H1 (cell line): ENCODE measurements at regions not wholly inside any gene's neighbourhood (a gene's known extent, or its start where the extent isn't known, plus 50 kb on each side); places are given as distances from the start of the nearest gene placed in this dataset.

ENCODE experiments used
- CTCF ChIA-PET: fragments of 300-600 bp; sonication (Branson Sonifier 250); formaldehyde crosslinking; loops from one replicate; lab custom pipeline; 2021; ENCODE audit not compliant: partially characterized antibody; lab: Charles Lee
- POLR2A ChIA-PET: fragments of 300-600 bp; sonication (Branson Sonifier 250); formaldehyde crosslinking; loops from one replicate; lab custom pipeline; 2021; ENCODE audit warnings: inconsistent platforms; ENCODE audit not compliant: partially characterized antibody; lab: Charles Lee
- DNase-seq, 2 experiments: peaks; one replicate each; pipeline versions ENCODE4 v3.0.0 to v3.0.0-alpha.2; 2010 to 2022; ENCODE audit warnings: low spot score in 2 of 2, low read depth in 1 of 2, mixed read lengths in 1 of 2
- FAIRE-seq: peaks from 2 replicates; lab custom pipeline; 2011; peaks lifted over from hg19 to GRCh38; lab: Jason Lieb, UNC
- H2AFZ ChIP-seq: 2 replicates; pipeline ENCODE4 v1.8.1; 2012; ENCODE audit warnings: low read length, inconsistent platforms
- H2AK5ac ChIP-seq: 2 replicates; pipeline ENCODE4 v1.6.1; 2013; ENCODE audit warnings: low read depth, low read length
- H2BK120ac ChIP-seq: replicated peaks from 2 replicates; pipeline ENCODE3; 2013; ENCODE audit warnings: low read depth, low read length, inconsistent platforms
- H2BK12ac ChIP-seq: 2 replicates; pipeline ENCODE4 v1.6.1; 2013; ENCODE audit warnings: low read depth, low read length
- H2BK15ac ChIP-seq: 2 replicates; pipeline ENCODE4 v1.6.1; 2013; ENCODE audit warnings: low read length
- H2BK20ac ChIP-seq: 2 replicates; pipeline ENCODE4 v1.6.1; 2013; ENCODE audit warnings: low read length
- H2BK5ac ChIP-seq: 2 replicates; pipeline ENCODE4 v1.6.1; 2013; ENCODE audit warnings: low read depth, low read length
- H3K14ac ChIP-seq: 2 replicates; pipeline ENCODE4 v1.6.1; 2013; ENCODE audit warnings: inconsistent platforms; ENCODE audit not compliant: insufficient read length
- H3K18ac ChIP-seq: 2 replicates; pipeline ENCODE4 v1.6.1; 2013; ENCODE audit warnings: low read length; ENCODE audit errors: extremely low read depth
- H3K23ac ChIP-seq: 2 replicates; pipeline ENCODE4 v1.6.1; 2013; ENCODE audit warnings: inconsistent platforms; ENCODE audit not compliant: insufficient read length
- H3K23me2 ChIP-seq: 2 replicates; pipeline ENCODE4 v1.6.1; 2013; ENCODE audit warnings: low read depth, low read length
- H3K27ac ChIP-seq: 2 replicates; pipeline ENCODE4 v1.6.1; 2011; ENCODE audit warnings: low read depth, low read length, inconsistent platforms
- H3K27me3 ChIP-seq, 4 experiments: replicated peaks in 1 of 4; 1 replicate in 1 of 4; 2 replicates in 3 of 4; pipeline versions ENCODE4 v1.6.1 to v1.8.1; 2011 to 2013; ENCODE audit warnings: low read length in 3 of 4, mild to moderate bottlenecking in 3 of 4, inconsistent platforms in 2 of 4, mixed read lengths in 2 of 4, moderate library complexity in 1 of 4; ENCODE audit not compliant: control insufficient read depth in 3 of 4, insufficient read depth in 3 of 4; ENCODE audit errors: extremely low read depth in 1 of 4
- H3K36me3 ChIP-seq, 4 experiments: 2 replicates each; pipeline versions ENCODE4 v1.6.1 to v1.8.1; 2011 to 2013; ENCODE audit warnings: mild to moderate bottlenecking in 4 of 4, low read length in 3 of 4, moderate library complexity in 2 of 4, control low read depth in 1 of 4, inconsistent platforms in 1 of 4; ENCODE audit not compliant: insufficient read depth in 4 of 4, control insufficient read depth in 2 of 4
- H3K4ac ChIP-seq: replicated peaks from 2 replicates; pipeline ENCODE3; 2013; ENCODE audit warnings: low read length, low read depth, mixed read lengths, inconsistent platforms; ENCODE audit not compliant: insufficient read length
- H3K4me1 ChIP-seq, 4 experiments: replicated peaks in 1 of 4; 1 replicate in 1 of 4; 2 replicates in 3 of 4; pipeline versions ENCODE4 v1.6.1 to v1.8.1; 2011 to 2013; ENCODE audit warnings: low read length in 3 of 4, inconsistent platforms in 2 of 4, mixed read lengths in 1 of 4; ENCODE audit not compliant: insufficient read depth in 4 of 4, control insufficient read depth in 3 of 4
- H3K4me2 ChIP-seq, 2 experiments: 2 replicates each; pipeline versions ENCODE4 v1.6.1 to v1.8.1; 2011 to 2013; ENCODE audit warnings: low read depth in 2 of 2, low read length in 2 of 2, control low read depth in 1 of 2, inconsistent platforms in 1 of 2, mild to moderate bottlenecking in 1 of 2; ENCODE audit not compliant: insufficient read depth in 1 of 2
- H3K4me3 ChIP-seq, 4 experiments: fragments of 200-600, 300-600 bp in 1 of 4; sonication (generic), shearing (Covaris generic), sonication (Bioruptor Twin) in 1 of 4; 2 replicates each; pipeline versions ENCODE4 v1.5.1 to v1.8.1; 2011 to 2016; ENCODE audit warnings: low read length in 4 of 4, low read depth in 3 of 4, control low read depth in 2 of 4, inconsistent platforms in 2 of 4, mild to moderate bottlenecking in 2 of 4, mixed read lengths in 1 of 4, moderate library complexity in 1 of 4; ENCODE audit not compliant: insufficient read depth in 2 of 4; ENCODE audit errors: extremely low read depth in 1 of 4
- H3K56ac ChIP-seq: replicated peaks from 2 replicates; pipeline ENCODE3; 2013; ENCODE audit warnings: low read depth, mild to moderate bottlenecking, mixed read lengths, low read length, inconsistent platforms; ENCODE audit not compliant: insufficient read length
- H3K79me1 ChIP-seq: 2 replicates; pipeline ENCODE4 v1.6.1; 2013; ENCODE audit warnings: low read depth, low read length, control low read depth
- H3K79me2 ChIP-seq, 2 experiments: 2 replicates each; pipeline versions ENCODE4 v1.6.1 to v1.8.1; 2012 to 2013; ENCODE audit warnings: low read length in 2 of 2, mild to moderate bottlenecking in 2 of 2, inconsistent platforms in 1 of 2; ENCODE audit not compliant: insufficient read depth in 2 of 2, control insufficient read depth in 1 of 2
- H3K9ac ChIP-seq, 4 experiments: replicated peaks in 1 of 4; 1 replicate in 1 of 4; 2 replicates in 3 of 4; pipeline versions ENCODE4 v1.6.1 to v1.8.1; 2011 to 2013; ENCODE audit warnings: low read depth in 3 of 4, low read length in 3 of 4, control low read depth in 2 of 4, mild to moderate bottlenecking in 2 of 4, moderate library complexity in 2 of 4, inconsistent platforms in 1 of 4; ENCODE audit errors: extremely low read depth in 1 of 4
- H3K9me3 ChIP-seq, 2 experiments: 2 replicates each; pipeline versions ENCODE4 v1.6.1 to v1.8.1; 2012 to 2013; ENCODE audit warnings: mild to moderate bottlenecking in 2 of 2, moderate library complexity in 2 of 2, control low read depth in 1 of 2, inconsistent platforms in 1 of 2, low read depth in 1 of 2, low read length in 1 of 2, mixed read lengths in 1 of 2; ENCODE audit not compliant: insufficient read depth in 2 of 2
- H4K20me1 ChIP-seq, 2 experiments: replicated peaks in 1 of 2; 2 replicates each; pipeline versions ENCODE3 to v1.8.1; 2011 to 2013; ENCODE audit warnings: inconsistent platforms in 2 of 2, low read length in 2 of 2, mild to moderate bottlenecking in 1 of 2; ENCODE audit not compliant: insufficient read depth in 2 of 2, control insufficient read depth in 1 of 2
- H4K5ac ChIP-seq: 2 replicates; pipeline ENCODE4 v1.6.1; 2013; ENCODE audit warnings: low read length, low read depth, mixed read lengths, inconsistent platforms; ENCODE audit not compliant: insufficient read length
- H4K8ac ChIP-seq: 2 replicates; pipeline ENCODE4 v1.8.0; 2013; ENCODE audit warnings: mild to moderate bottlenecking, moderate library complexity, low read length, inconsistent platforms; ENCODE audit not compliant: insufficient read depth; ENCODE audit errors: extremely low read depth
- H4K91ac ChIP-seq: replicated peaks from 2 replicates; pipeline ENCODE3; 2013; ENCODE audit warnings: low read length, mixed read lengths, inconsistent platforms; ENCODE audit not compliant: insufficient read length
- BACH1 ChIP-seq: IDR thresholded peaks from 2 replicates; pipeline ENCODE4 v1.6.1; 2012; ENCODE audit warnings: low read length, improper control_type of control experiment
- CTCF ChIP-seq, 3 experiments: IDR thresholded peaks; 1 replicate in 2 of 3; 2 replicates in 1 of 3; pipeline versions ENCODE4 v1.5.1 to v1.6.1; 2011; ENCODE audit warnings: low read length in 3 of 3, mild to moderate bottlenecking in 3 of 3, inconsistent platforms in 2 of 3, low read depth in 1 of 3, moderate library complexity in 1 of 3; ENCODE audit not compliant: insufficient read depth in 1 of 3; ENCODE audit errors: control extremely low read depth in 1 of 3
- EP300 ChIP-seq, 2 experiments: IDR thresholded peaks; 1 replicate in 1 of 2; 2 replicates in 1 of 2; pipeline ENCODE4 v1.6.1; 2011 to 2012; ENCODE audit warnings: low read depth in 2 of 2, low read length in 2 of 2, mild to moderate bottlenecking in 2 of 2, borderline replicate concordance in 1 of 2, inconsistent platforms in 1 of 2, moderate library complexity in 1 of 2
- NANOG ChIP-seq: IDR thresholded peaks from 2 replicates; pipeline ENCODE4 v1.6.1; 2011; ENCODE audit warnings: low read length, low read depth, mild to moderate bottlenecking, inconsistent platforms; ENCODE audit not compliant: insufficient read depth, poor library complexity, severe bottlenecking
- RFX5 ChIP-seq: IDR thresholded peaks from 2 replicates; pipeline ENCODE4 v1.6.1; 2011; ENCODE audit warnings: low read depth, low read length, improper control_type of control experiment, borderline replicate concordance
- RNF2 ChIP-seq: fragments of 200-900, 300-1000 bp; sonication (generic); IDR thresholded peaks from 2 replicates; pipeline ENCODE4 v1.7.1; 2016; ENCODE audit warnings: borderline replicate concordance, low read depth, mild to moderate bottlenecking, antibody characterized with exemption, low read length; ENCODE audit not compliant: poor library complexity, severe bottlenecking; ENCODE audit errors: missing control alignments
- TCF12 ChIP-seq: IDR thresholded peaks from 2 replicates; pipeline ENCODE4 v1.6.1; 2011; ENCODE audit warnings: low read depth, mild to moderate bottlenecking, low read length
- ZNF274 ChIP-seq: IDR thresholded peaks from 2 replicates; pipeline ENCODE4 v1.7.0; 2012; ENCODE audit warnings: low read length, borderline replicate concordance; ENCODE audit errors: extremely low read depth
- WGBS, 2 experiments: shearing (Covaris generic) in 1 of 2; methylation state at CpG; one replicate each; pipeline versions ENCODE4 v1.1.6 to v1.1.7; 2013 to 2015; ENCODE audit warnings: low lambda C conversion rate in 2 of 2, mixed read lengths in 2 of 2, inconsistent platforms in 1 of 2, low coverage in 1 of 2, missing lambda C conversion rate in 1 of 2; ENCODE audit not compliant: insufficient replicate concordance in 2 of 2, insufficient coverage in 1 of 2, insufficient read length in 1 of 2; ENCODE audit errors: extremely low coverage in 1 of 2, missing lambda C conversion rate in 1 of 2; 5-methylcytosine and 5-hydroxymethylcytosine counted together

- H2BK5ac ChIP-seq: no peak overlapping the region; the same call in 1 of the 2 replicates
- WGBS, 2 experiments: 92% methylated on average over 17 of the region's 20 CpGs; no CpG with 5 or more reads in 1 of the 2 experiments
- H4K8ac ChIP-seq: no peak overlapping the region
- H3K27ac ChIP-seq: no peak overlapping the region
- H3K4ac ChIP-seq: no peak overlapping the region
- DNase-seq (peak in 1 of 2 experiments; percentile 20), FAIRE-seq (no peak)
- POLR2A ChIA-PET: interaction anchor here (1.0 to 1.4 kb wide), 2 partner anchors 21 to 23 kb away, joined by 3 to 4 read pairs; no protein-coding TSS in a partner anchor
- H3K4me1 ChIP-seq: no peaks in the 10 kb centered on the region; a peak in 2 of 7 replicates
- H2AK5ac ChIP-seq: no peak overlapping the region
- no peaks in the 10 kb centered on the region for H3K23me2 ChIP-seq
- H4K91ac ChIP-seq: no peak overlapping the region
- no peak overlapping the region for H2BK15ac ChIP-seq
- no peaks in the 10 kb centered on the region for H3K27me3 ChIP-seq
- no peak overlapping the region for H3K18ac ChIP-seq
- H3K23ac ChIP-seq: no peak overlapping the region
- H3K4me3 ChIP-seq: no peak overlapping the region
- no peaks in the 10 kb centered on the region for H4K20me1 ChIP-seq
- no peak overlapping the region for H2BK12ac ChIP-seq
- H3K79me2 ChIP-seq: no peaks in the 10 kb centered on the region
- no peak overlapping the region for H2BK20ac ChIP-seq
- H2AFZ ChIP-seq: no peak overlapping the region
- no peak overlapping the region for H3K14ac ChIP-seq
- CTCF ChIA-PET: interaction anchor here (0.5 to 1.2 kb wide), 4 partner anchors 12 to 205 kb away, joined by 3 to 5 read pairs (median 4); no protein-coding TSS in a partner anchor
- no peak overlapping the region for H3K56ac ChIP-seq
- no peaks in the 10 kb centered on the region for H3K36me3 ChIP-seq
- H4K5ac ChIP-seq: no peak overlapping the region
- no peak overlapping the region for H2BK120ac ChIP-seq
- H3K79me1 ChIP-seq: no peaks in the 10 kb centered on the region
- H3K4me2 ChIP-seq: no peak overlapping the region
- H3K9ac ChIP-seq: no peak overlapping the region
- H3K9me3 ChIP-seq: 0 out of 4 replicates have a peak, but pooled peaks cover 0 to 4% of the 10 kb centered on the region in 2 experiments
- TF ChIP-seq BACH1: no peak
- TF ChIP-seq NANOG: no peak
- no peak for TF ChIP-seq RFX5
- no peak for TF ChIP-seq RNF2
- no peak for TF ChIP-seq TCF12
- no peak for TF ChIP-seq EP300 (IDR thresholded peaks at IDR 0.05; ENCODE audit: borderline replicate concordance in 1 of 2, low read depth in 2 of 2, low read length in 2 of 2)
- no peak for TF ChIP-seq ZNF274
- no peak for TF ChIP-seq CTCF (IDR thresholded peaks at IDR 0.05; ENCODE audit: control extremely low read depth in 1 of 3, insufficient read depth in 1 of 3, low read depth in 1 of 3, low read length in 3 of 3)
Observed at GRCh38 chr2:129902731-129903585, 76.5 kb upstream of the RAB6C start.
